Keratinocyte (primary cell): ENCODE measurements at regions not wholly inside any gene's neighbourhood (a gene's known extent, or its start where the extent isn't known, plus 50 kb on each side); places are given as distances from the start of the nearest gene placed in this dataset.
"Not testable (repeated sequence)": the region's sequence is repeated elsewhere in the genome, so short reads cannot be mapped to it uniquely, and the experiment has no call there.

ENCODE experiments used
- DNase-seq: peaks from one replicate; pipeline ENCODE4 v3.0.0-alpha.2; 2011; ENCODE audit warnings: low read depth, missing footprints, low spot score
- FAIRE-seq: peaks from 2 replicates; lab custom pipeline; 2011; peaks lifted over from hg19 to GRCh38; lab: Jason Lieb, UNC
- H2AFZ ChIP-seq: 2 replicates; pipeline ENCODE4 v1.6.0; 2012; ENCODE audit warnings: low read length, control low read depth, inconsistent platforms; ENCODE audit not compliant: control insufficient read depth
- H3K27ac ChIP-seq: 2 replicates; pipeline ENCODE4 v1.5.1; 2011; ENCODE audit warnings: low read length; ENCODE audit not compliant: control insufficient read depth, insufficient read depth
- H3K27me3 ChIP-seq: 3 replicates; pipeline ENCODE4 v1.6.0; 2011; ENCODE audit warnings: low read length; ENCODE audit not compliant: control insufficient read depth, insufficient read depth; ENCODE audit errors: extremely low read depth
- H3K36me3 ChIP-seq, 2 experiments: 2 replicates in 1 of 2; 3 replicates in 1 of 2; pipeline ENCODE4 v1.5.1; 2011; ENCODE audit warnings: low read length in 2 of 2, mild to moderate bottlenecking in 1 of 2; ENCODE audit not compliant: control insufficient read depth in 2 of 2, insufficient read depth in 2 of 2; ENCODE audit errors: extremely low read depth in 1 of 2
- H3K4me1 ChIP-seq: 3 replicates; pipeline ENCODE4 v1.5.1; 2011; ENCODE audit warnings: low read length; ENCODE audit not compliant: control insufficient read depth, insufficient read depth; ENCODE audit errors: extremely low read depth
- H3K4me2 ChIP-seq: 3 replicates; pipeline ENCODE4 v1.6.0; 2011; ENCODE audit warnings: low read depth, low read length; ENCODE audit not compliant: control insufficient read depth, insufficient read depth; ENCODE audit errors: extremely low read depth
- H3K4me3 ChIP-seq, 3 experiments: fragments of 200-600 bp in 1 of 3; sonication (generic) in 1 of 3; 2 replicates in 2 of 3; 3 replicates in 1 of 3; pipeline ENCODE4 v1.5.1; 2011 to 2016; ENCODE audit warnings: low read length in 3 of 3, mild to moderate bottlenecking in 3 of 3, control low read depth in 2 of 3, inconsistent platforms in 1 of 3, low read depth in 1 of 3, mixed read lengths in 1 of 3, mixed run types in 1 of 3, moderate library complexity in 1 of 3; ENCODE audit not compliant: control insufficient read depth in 2 of 3, insufficient read depth in 2 of 3; ENCODE audit errors: extremely low read depth in 1 of 3
- H3K79me2 ChIP-seq: 2 replicates; pipeline ENCODE4 v1.6.0; 2012; ENCODE audit warnings: low read length; ENCODE audit not compliant: control insufficient read depth, insufficient read depth
- H3K9ac ChIP-seq: 3 replicates; pipeline ENCODE4 v1.6.0; 2011; ENCODE audit warnings: low read length; ENCODE audit not compliant: control insufficient read depth, insufficient read depth; ENCODE audit errors: extremely low read depth
- H3K9me1 ChIP-seq: 3 replicates; pipeline ENCODE4 v1.6.0; 2011; ENCODE audit warnings: low read length; ENCODE audit not compliant: control insufficient read depth, insufficient read depth; ENCODE audit errors: extremely low read depth
- H3K9me3 ChIP-seq: 2 replicates; pipeline ENCODE4 v1.5.1; 2012; ENCODE audit warnings: low read depth, low read length; ENCODE audit not compliant: control insufficient read depth
- H4K20me1 ChIP-seq: 3 replicates; pipeline ENCODE4 v1.6.0; 2011; ENCODE audit warnings: low read length; ENCODE audit not compliant: control insufficient read depth, insufficient read depth; ENCODE audit errors: extremely low read depth
- EZH2 ChIP-seq: IDR thresholded peaks from one replicate; pipeline ENCODE4 v1.6.1; 2012; ENCODE audit warnings: inconsistent platforms, mild to moderate bottlenecking, low read length, moderate library complexity
- dilution Hi-C: fragments of 300-500 bp; cut with MboI; formaldehyde crosslinking; loops from one replicate; pipeline ENCODE4 v1.7.0; 2020; ENCODE audit warnings: low sequenced_read_pairs; ENCODE audit not compliant: extremely low pct_ligation_motif_present
- TF ChIP-seq, protein P1 (sequence below), 3 experiments: IDR thresholded peaks in 1 of 3; conservative IDR thresholded peaks in 1 of 3; optimal IDR thresholded peaks in 1 of 3; 2 replicates in 2 of 3; 3 replicates in 1 of 3; pipeline versions ENCODE3 to v1.5.1; 2011; ENCODE audit warnings: low read length in 3 of 3, mild to moderate bottlenecking in 3 of 3, moderate library complexity in 2 of 3, control low read depth in 1 of 3, inconsistent platforms in 1 of 3; ENCODE audit not compliant: insufficient read depth in 2 of 3; ENCODE audit errors: extremely low read depth in 1 of 3

DNA sequence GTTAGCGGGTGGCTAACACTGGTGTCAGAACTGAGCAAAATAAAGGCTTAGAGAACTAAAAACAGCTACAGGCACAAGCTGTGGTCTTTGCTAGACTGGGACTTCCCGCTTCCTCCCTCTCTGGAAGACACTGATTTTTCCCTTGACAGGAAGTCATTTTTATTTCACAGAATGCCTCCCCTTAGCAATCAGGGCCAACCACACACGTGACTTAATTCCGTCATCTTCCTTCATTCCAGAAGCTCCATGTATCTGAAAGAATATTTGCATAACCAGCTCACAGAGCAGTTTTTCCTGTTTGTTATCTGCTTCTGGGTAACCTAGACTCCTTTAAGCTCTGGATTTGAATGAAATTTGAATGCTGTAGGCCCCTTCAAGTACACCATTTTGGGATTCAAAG, 327.5 kb upstream of the FRG1 start:
- Histone ChIP-seq H3K27me3 (no peaks in the 10 kb centered on the region), H3K27ac (no peak overlapping the region), H3K4me3 (no peak overlapping the region), H3K4me2 (no peak overlapping the region), H3K9me1 (no peaks in the 10 kb centered on the region), H4K20me1 (no peaks in the 10 kb centered on the region), H3K4me1 (no peaks in the 10 kb centered on the region), H3K36me3 (no peaks in the 10 kb centered on the region), H3K9ac (no peak overlapping the region), H3K9me3 (peaks cover 2% of the 10 kb centered on the region), H2AFZ (no peak overlapping the region), H3K79me2 (no peaks in the 10 kb centered on the region)
- DNase-seq (no peak), FAIRE-seq (no peak)
- dilution Hi-C loops: no loop called here
- no peak for TF ChIP-seq EZH2
- TF ChIP-seq, protein P1, sequence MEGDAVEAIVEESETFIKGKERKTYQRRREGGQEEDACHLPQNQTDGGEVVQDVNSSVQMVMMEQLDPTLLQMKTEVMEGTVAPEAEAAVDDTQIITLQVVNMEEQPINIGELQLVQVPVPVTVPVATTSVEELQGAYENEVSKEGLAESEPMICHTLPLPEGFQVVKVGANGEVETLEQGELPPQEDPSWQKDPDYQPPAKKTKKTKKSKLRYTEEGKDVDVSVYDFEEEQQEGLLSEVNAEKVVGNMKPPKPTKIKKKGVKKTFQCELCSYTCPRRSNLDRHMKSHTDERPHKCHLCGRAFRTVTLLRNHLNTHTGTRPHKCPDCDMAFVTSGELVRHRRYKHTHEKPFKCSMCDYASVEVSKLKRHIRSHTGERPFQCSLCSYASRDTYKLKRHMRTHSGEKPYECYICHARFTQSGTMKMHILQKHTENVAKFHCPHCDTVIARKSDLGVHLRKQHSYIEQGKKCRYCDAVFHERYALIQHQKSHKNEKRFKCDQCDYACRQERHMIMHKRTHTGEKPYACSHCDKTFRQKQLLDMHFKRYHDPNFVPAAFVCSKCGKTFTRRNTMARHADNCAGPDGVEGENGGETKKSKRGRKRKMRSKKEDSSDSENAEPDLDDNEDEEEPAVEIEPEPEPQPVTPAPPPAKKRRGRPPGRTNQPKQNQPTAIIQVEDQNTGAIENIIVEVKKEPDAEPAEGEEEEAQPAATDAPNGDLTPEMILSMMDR (optimal IDR thresholded peaks at IDR 0.05 in 1 of 3, IDR thresholded peaks at IDR 0.05 in 1 of 3, conservative IDR thresholded peaks at IDR 0.05 in 1 of 3; ENCODE audit: extremely low read depth in 1 of 3, insufficient read depth in 2 of 3, low read length in 3 of 3): no peak

DNA sequence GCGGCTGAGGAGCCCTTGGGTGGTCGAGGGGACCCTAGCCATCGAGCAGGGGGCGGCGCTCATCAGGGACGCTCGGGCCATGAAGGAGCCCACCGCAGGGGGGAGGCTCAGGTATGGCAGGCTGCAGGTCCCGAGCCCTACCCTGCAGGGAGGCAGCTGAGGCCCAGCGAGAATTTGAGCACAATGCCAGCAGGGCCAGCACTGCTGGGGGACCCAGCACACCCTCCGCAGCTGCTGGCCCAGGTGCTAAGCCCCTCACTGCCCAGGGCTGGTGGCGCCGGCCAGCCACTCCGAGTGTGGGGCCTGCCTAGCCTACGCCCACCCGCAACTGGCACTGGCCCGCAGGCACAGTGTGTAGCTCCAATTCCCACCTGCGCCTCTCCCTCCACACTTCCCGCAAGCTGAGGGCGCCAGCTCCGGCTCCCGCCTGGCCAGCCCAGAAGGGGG, 325.4 kb upstream of the FRG1 start:
- no peaks in the 10 kb centered on the region for H3K9me1 ChIP-seq
- H2AFZ ChIP-seq: no peak overlapping the region
- H3K9me3 ChIP-seq: peaks cover 2% of the 10 kb centered on the region
- H3K27me3 ChIP-seq: no peaks in the 10 kb centered on the region
- H3K36me3 ChIP-seq: no peaks in the 10 kb centered on the region
- H3K4me1 ChIP-seq: no peaks in the 10 kb centered on the region
- no peak overlapping the region for H3K4me2 ChIP-seq
- no peaks in the 10 kb centered on the region for H4K20me1 ChIP-seq
- H3K9ac ChIP-seq: no peak overlapping the region
- no peak overlapping the region for H3K27ac ChIP-seq
- no peak for FAIRE-seq
- dilution Hi-C loops: no loop called here
- TF ChIP-seq, protein P1 (optimal IDR thresholded peaks at IDR 0.05 in 1 of 3, IDR thresholded peaks at IDR 0.05 in 1 of 3, conservative IDR thresholded peaks at IDR 0.05 in 1 of 3; ENCODE audit: extremely low read depth in 1 of 3, insufficient read depth in 2 of 3, low read length in 3 of 3): no peak
- no peak for TF ChIP-seq EZH2
- no peaks in the 10 kb centered on the region for H3K79me2 ChIP-seq
- DNase-seq: no peak
- H3K4me3 ChIP-seq: no peak overlapping the region

DNA sequence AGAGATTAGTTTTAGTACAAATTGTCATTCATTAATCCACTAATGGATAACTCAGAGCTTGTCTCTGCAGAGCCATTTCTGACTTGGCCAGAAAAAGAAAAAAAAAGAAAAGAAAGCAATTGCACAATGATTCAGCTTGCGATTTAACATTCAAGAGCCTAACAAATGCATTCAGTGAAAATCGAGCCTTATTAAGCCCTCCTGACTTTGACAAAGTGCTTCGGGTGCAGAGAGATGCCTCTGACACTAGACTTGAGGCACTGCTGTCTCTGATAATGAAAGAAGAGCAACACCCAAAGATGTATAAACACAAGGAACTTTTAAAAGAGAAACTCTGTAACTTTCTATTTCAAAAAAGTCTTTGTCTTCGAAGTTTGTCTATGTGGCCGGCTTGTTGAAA, 322.9 kb upstream of the FRG1 start:
- H3K79me2 ChIP-seq, H3K27me3 ChIP-seq, H3K9me1 ChIP-seq, H3K4me1 ChIP-seq, H3K4me2 ChIP-seq, H3K9ac ChIP-seq, dilution Hi-C loops, H3K36me3 ChIP-seq, FAIRE-seq, H3K4me3 ChIP-seq, H2AFZ ChIP-seq, DNase-seq, H4K20me1 ChIP-seq, H3K9me3 ChIP-seq, H3K27ac ChIP-seq: not testable (repeated sequence)

DNA sequence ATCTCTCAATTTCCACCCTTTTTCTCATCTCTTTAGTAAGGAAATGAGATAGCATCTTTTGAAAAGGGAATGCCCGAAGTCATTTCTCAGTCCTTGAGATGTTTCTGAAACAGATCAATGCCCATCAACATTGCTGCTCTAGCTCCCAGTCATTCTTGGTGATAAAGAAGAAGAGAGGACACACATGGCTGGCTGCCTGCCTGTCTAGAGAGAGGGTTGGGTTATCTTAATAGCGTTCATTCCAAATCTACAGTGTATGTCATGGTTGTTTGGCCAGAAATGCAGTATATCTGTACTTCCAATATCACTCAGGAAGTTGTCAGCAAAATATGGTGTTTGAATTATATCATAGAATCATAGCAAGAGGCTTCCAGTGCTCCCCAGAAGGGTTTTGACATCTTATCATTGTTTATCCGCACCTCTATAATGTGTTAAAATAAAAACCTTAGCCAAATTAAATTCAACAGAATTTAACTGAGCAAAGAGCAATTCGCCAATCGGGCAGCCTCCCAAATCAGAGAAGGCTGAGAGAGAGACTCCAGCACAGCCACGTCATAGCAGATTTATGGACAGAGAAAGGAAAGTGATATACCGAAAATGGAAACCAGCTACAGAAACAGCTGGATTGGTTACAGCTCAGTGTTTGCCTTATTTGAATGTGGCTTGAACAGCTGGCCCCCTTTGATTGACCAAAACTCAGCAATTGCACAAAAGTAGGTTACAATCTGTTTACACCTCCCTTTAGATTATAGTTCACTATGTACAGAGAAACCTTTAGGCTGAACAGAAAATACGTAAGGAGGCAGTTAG, 321.0 kb upstream of the FRG1 start:
- H3K9me3 ChIP-seq, dilution Hi-C loops, FAIRE-seq, H3K9me1 ChIP-seq, DNase-seq, H3K4me2 ChIP-seq, H3K4me3 ChIP-seq, H3K27me3 ChIP-seq, H3K36me3 ChIP-seq, H4K20me1 ChIP-seq, H3K4me1 ChIP-seq, H2AFZ ChIP-seq, H3K9ac ChIP-seq, H3K79me2 ChIP-seq, H3K27ac ChIP-seq: not testable (repeated sequence)
